B cell (primary cell): ENCODE measurements at regions not wholly inside any gene's neighbourhood (a gene's known extent, or its start where the extent isn't known, plus 50 kb on each side); places are given as distances from the start of the nearest gene placed in this dataset.

ENCODE experiments used
- ATAC-seq: fragments of 200-7000 bp; cut with Tn5 transposase; one replicate; pipeline ENCODE4 v1.10.0; 2021; ENCODE audit warnings: low read depth, mild to moderate bottlenecking, moderate number of reproducible peaks, moderate library complexity
- CTCF ChIA-PET: fragments of 350-600 bp; sonication (Branson Sonifier 250); formaldehyde crosslinking; loops from one replicate; lab custom pipeline; 2021; ENCODE audit warnings: antibody characterized with exemption, inconsistent platforms; lab: Charles Lee
- POLR2A ChIA-PET: fragments of 350-600 bp; sonication (Branson Sonifier 250); formaldehyde crosslinking; loops from one replicate; lab custom pipeline; 2021; ENCODE audit warnings: antibody characterized with exemption; lab: Charles Lee
- DNase-seq: peaks from one replicate; pipeline ENCODE4 v3.0.0; 2013
- H2AFZ ChIP-seq: 2 replicates; pipeline ENCODE4 v1.6.1; 2012; ENCODE audit warnings: mild to moderate bottlenecking, low read depth, low read length; ENCODE audit not compliant: insufficient read depth, poor library complexity, severe bottlenecking
- H3K27ac ChIP-seq, 2 donors: 1 replicate in 1 of 2; 2 replicates in 1 of 2; pipeline ENCODE4 v1.5.1; 2012 to 2013; ENCODE audit warnings: low read length in 2 of 2, mild to moderate bottlenecking in 2 of 2, moderate library complexity in 1 of 2
- H3K27me3 ChIP-seq, 4 experiments: fragments of 200-600 bp in 1 of 4; sonication (generic) in 1 of 4; replicated peaks in 1 of 4; 1 replicate in 2 of 4; 2 replicates in 2 of 4; pipeline versions ENCODE4 v1.6.1 to v1.7.0; 2013 to 2016; ENCODE audit warnings: low read length in 3 of 4, mild to moderate bottlenecking in 2 of 4, mixed read lengths in 1 of 4, moderate library complexity in 1 of 4; ENCODE audit not compliant: insufficient read depth in 4 of 4, control insufficient read depth in 3 of 4; ENCODE audit errors: control extremely low read depth in 1 of 4
- H3K36me3 ChIP-seq, 2 experiments: replicated peaks in 1 of 2; 1 replicate in 1 of 2; 2 replicates in 1 of 2; pipeline versions ENCODE4 v1.6.1 to v1.7.1; 2013; ENCODE audit warnings: low read length in 1 of 2; ENCODE audit not compliant: insufficient read depth in 2 of 2, control insufficient read depth in 1 of 2; ENCODE audit errors: control extremely low read depth in 1 of 2, extremely low read depth in 1 of 2
- H3K4me1 ChIP-seq, 2 donors: fragments of 200-600 bp in 1 of 2; sonication (generic) in 1 of 2; 1 replicate in 1 of 2; 2 replicates in 1 of 2; pipeline versions ENCODE4 v1.5.1 to v1.6.1; 2013 to 2017; ENCODE audit warnings: low read length in 2 of 2; ENCODE audit not compliant: control insufficient read depth in 2 of 2, insufficient read depth in 2 of 2
- H3K4me2 ChIP-seq: replicated peaks from 2 replicates; pipeline ENCODE3; 2012; ENCODE audit warnings: mild to moderate bottlenecking, low read depth, low read length; ENCODE audit not compliant: poor library complexity, severe bottlenecking
- H3K4me3 ChIP-seq, 5 experiments: fragments of 200-600 bp in 1 of 5; sonication (generic) in 1 of 5; 1 replicate in 3 of 5; 2 replicates in 2 of 5; pipeline versions ENCODE4 v1.5.1 to v1.7.0; 2011 to 2016; ENCODE audit warnings: low read length in 4 of 5, mild to moderate bottlenecking in 4 of 5, low read depth in 2 of 5, control low read depth in 1 of 5, moderate library complexity in 1 of 5; ENCODE audit not compliant: insufficient read depth in 1 of 5; ENCODE audit errors: control extremely low read depth in 1 of 5, extremely low read depth in 1 of 5
- H3K79me2 ChIP-seq: fragments of 200-600 bp; sonication (generic); one replicate; pipeline ENCODE4 v1.6.0; 2016; ENCODE audit warnings: low read length; ENCODE audit not compliant: control insufficient read depth, insufficient read depth
- H3K9ac ChIP-seq: fragments of 200-600 bp; sonication (generic); 2 replicates; pipeline ENCODE4 v1.6.1; 2017; ENCODE audit warnings: mild to moderate bottlenecking, low read length, moderate library complexity
- H3K9me3 ChIP-seq, 3 donors: one replicate each; pipeline versions ENCODE4 v1.6.1 to v1.7.1; 2013; ENCODE audit warnings: low read length in 2 of 3; ENCODE audit not compliant: control insufficient read depth in 2 of 3, insufficient read depth in 1 of 3; ENCODE audit errors: control extremely low read depth in 1 of 3
- H4K20me1 ChIP-seq: 2 replicates; pipeline ENCODE4 v1.6.0; 2012; ENCODE audit warnings: mild to moderate bottlenecking, low read length; ENCODE audit not compliant: insufficient read depth, control insufficient read depth, poor library complexity, severe bottlenecking
- H3K27ac Mint-ChIP-seq: one replicate; pipeline ENCODE4 v1.8.0; 2021; ENCODE audit warnings: mixed read lengths
- H3K27me3 Mint-ChIP-seq: one replicate; pipeline ENCODE4 v1.8.0; 2021; ENCODE audit warnings: mixed read lengths
- H3K4me1 Mint-ChIP-seq: one replicate; pipeline ENCODE4 v1.8.0; 2021; ENCODE audit warnings: mixed read lengths
- H3K4me3 Mint-ChIP-seq: one replicate; pipeline ENCODE4 v1.8.0; 2021; ENCODE audit warnings: mixed read lengths
- H3K9me3 Mint-ChIP-seq: one replicate; pipeline ENCODE4 v1.8.0; 2022; ENCODE audit warnings: mixed read lengths; ENCODE audit not compliant: insufficient read depth
- CTCF ChIP-seq: fragments of 200-600 bp; IDR thresholded peaks from one replicate; pipeline ENCODE4 v1.8.0; 2022; ENCODE audit warnings: antibody characterized with exemption, mild to moderate bottlenecking
- EZH2 ChIP-seq: IDR thresholded peaks from 2 replicates; pipeline ENCODE4 v1.6.1; 2012; ENCODE audit warnings: borderline replicate concordance, low read depth, mild to moderate bottlenecking, moderate library complexity, low read length; ENCODE audit not compliant: insufficient read depth, poor library complexity, severe bottlenecking
- WGBS: methylation state at CpG from one replicate; pipeline ENCODE4 v1.1.5; 2013; ENCODE audit warnings: missing lambda C conversion rate; ENCODE audit not compliant: insufficient coverage; 5-methylcytosine and 5-hydroxymethylcytosine counted together
- intact Hi-C: fragments of 100-400 bp; cut with micrococcal nuclease; formaldehyde crosslinking; loops from one replicate; pipeline ENCODE4 v1.10.0; 2022

GRCh38 chr4:147049946-147050345 is 104.3 kb upstream of the TTC29 start:
- H3K27me3 Mint-ChIP-seq: peaks cover 48% of the 10 kb centered on the region
- POLR2A ChIA-PET: no interaction called here

GRCh38 chr4:147050356-147050765 is 104.7 kb upstream of the TTC29 start:
- Histone ChIP-seq H3K27me3 (peaks cover 0 to 31% (median 12%) of the 10 kb centered on the region in 4 experiments), H3K4me2 (no peak overlapping the region), H3K79me2 (no peaks in the 10 kb centered on the region), H3K36me3 (no peaks in the 10 kb centered on the region), H3K9me3 (peaks cover 0 to 3% (median 0%) of the 10 kb centered on the region in 3 donors), H4K20me1 (no peaks in the 10 kb centered on the region), H3K4me3 (no peak overlapping the region), H3K4me1 (no peaks in the 10 kb centered on the region), H3K27ac (no peak overlapping the region), H3K9ac (no peak overlapping the region), H2AFZ (no peak overlapping the region)
- H3K27me3 Mint-ChIP-seq: peaks cover 49% of the 10 kb centered on the region
- no peaks in the 10 kb centered on the region for H3K4me1 Mint-ChIP-seq
- intact Hi-C loops: no loop called here
- H3K4me3 Mint-ChIP-seq: no peak overlapping the region
- DNase-seq (no peak), ATAC-seq (no peak)
- no peaks in the 10 kb centered on the region for H3K9me3 Mint-ChIP-seq
- WGBS: 78% methylated on average over 1 of the region's 2 CpGs
- TF ChIP-seq EZH2: no peak
- no peak for TF ChIP-seq CTCF
- H3K27ac Mint-ChIP-seq: no peak overlapping the region
- CTCF ChIA-PET: interaction anchor here (1.5 kb wide), 1 partner anchor 47 kb away, joined by 5 read pairs; no protein-coding TSS in a partner anchor
- POLR2A ChIA-PET: no interaction called here

More at GRCh38 chr4:147049946-147050345, 104.3 kb upstream of the TTC29 start:
- no peak overlapping the region for H3K27ac Mint-ChIP-seq
- DNase-seq (no peak), ATAC-seq (no peak)
- H3K36me3 ChIP-seq: no peaks in the 10 kb centered on the region
- H3K27me3 ChIP-seq: peaks cover 0 to 31% (median 12%) of the 10 kb centered on the region in 4 experiments
- 79% methylated on average over 4 of the region's 5 CpGs for WGBS
- H3K79me2 ChIP-seq: no peaks in the 10 kb centered on the region
- no peak overlapping the region for H3K9ac ChIP-seq
- H2AFZ ChIP-seq: no peak overlapping the region
- TF ChIP-seq EZH2: no peak
- no peak for TF ChIP-seq CTCF
- no peaks in the 10 kb centered on the region for H3K4me1 ChIP-seq
- no peak overlapping the region for H3K4me3 Mint-ChIP-seq
- CTCF ChIA-PET: interaction anchor here (1.5 kb wide), 1 partner anchor 47 kb away, joined by 5 read pairs; no protein-coding TSS in a partner anchor
- no peaks in the 10 kb centered on the region for H3K4me1 Mint-ChIP-seq
- no peak overlapping the region for H3K27ac ChIP-seq
- no peak overlapping the region for H3K4me3 ChIP-seq
- intact Hi-C loops: no loop called here
- H3K9me3 ChIP-seq: peaks cover 0 to 3% (median 0%) of the 10 kb centered on the region in 3 donors
- H3K9me3 Mint-ChIP-seq: no peaks in the 10 kb centered on the region
- no peaks in the 10 kb centered on the region for H4K20me1 ChIP-seq
- no peak overlapping the region for H3K4me2 ChIP-seq
